ENCODE measurements at regions not wholly inside any gene's neighbourhood (a gene's known extent, or its start where the extent isn't known, plus 50 kb on each side); places are given as distances from the start of the nearest gene placed in this dataset.

- Histone ChIP-seq H3K79me2 (ENCODE audit: insufficient read depth, low read length) (no peaks in the 10 kb centered on the region), H3K9me2 (ENCODE audit: low read depth, low read length) (no peaks in the 10 kb centered on the region), H3K4me3 (ENCODE audit: low read depth, low read length, poor library complexity, severe bottlenecking) (no peak overlapping the region), H3K4me1 (ENCODE audit: insufficient read depth, low read length, severe bottlenecking) (no peaks in the 10 kb centered on the region), H3K36me3 (ENCODE audit: insufficient read depth, low read length) (no peaks in the 10 kb centered on the region), H4K20me1 (ENCODE audit: insufficient read depth, low read length) (no peaks in the 10 kb centered on the region), H3K9ac (ENCODE audit: low read length) (no peak overlapping the region), H3F3A (ENCODE audit: insufficient read depth, low read length) (no peaks in the 10 kb centered on the region), H3K27ac (ENCODE audit: low read depth, low read length, poor library complexity, severe bottlenecking) (no peak overlapping the region), H3K9me3 (ENCODE audit: low read length) (no peaks in the 10 kb centered on the region), H3K4me2 (ENCODE audit: low read length) (no peak overlapping the region), H3K27me3 (ENCODE audit: insufficient read depth, low read length) (no peaks in the 10 kb centered on the region), H2AFZ (ENCODE audit: low read length) (no peak overlapping the region)
- TF ChIP-seq EZH2 (IDR thresholded peaks at IDR 0.05; ENCODE audit: borderline replicate concordance, low read length) (no peak), CTCF (IDR thresholded peaks at IDR 0.05; ENCODE audit: low read length) (no peak)
Observed at GRCh38 chr10:47164126-47164799, 135.7 kb upstream of the GDF10 start.

- Histone ChIP-seq H3K27me3 (ENCODE audit: insufficient read depth, low read length) (no peaks in the 10 kb centered on the region), H3K9me2 (ENCODE audit: low read depth, low read length) (no peaks in the 10 kb centered on the region), H3K27ac (ENCODE audit: low read depth, low read length, poor library complexity, severe bottlenecking) (no peak overlapping the region), H2AFZ (ENCODE audit: low read length) (no peak overlapping the region), H3F3A (ENCODE audit: insufficient read depth, low read length) (no peaks in the 10 kb centered on the region), H4K20me1 (ENCODE audit: insufficient read depth, low read length) (no peaks in the 10 kb centered on the region), H3K4me2 (ENCODE audit: low read length) (no peak overlapping the region), H3K4me3 (ENCODE audit: low read depth, low read length, poor library complexity, severe bottlenecking) (no peak overlapping the region), H3K9ac (ENCODE audit: low read length) (no peak overlapping the region), H3K36me3 (ENCODE audit: insufficient read depth, low read length) (no peaks in the 10 kb centered on the region; the same call in 1 of the 2 replicates), H3K79me2 (ENCODE audit: insufficient read depth, low read length) (no peaks in the 10 kb centered on the region), H3K9me3 (ENCODE audit: low read length) (no peaks in the 10 kb centered on the region), H3K4me1 (ENCODE audit: insufficient read depth, low read length, severe bottlenecking) (no peaks in the 10 kb centered on the region)
- TF ChIP-seq CTCF (IDR thresholded peaks at IDR 0.05; ENCODE audit: low read length), result no peak
- no peak for TF ChIP-seq EZH2 (IDR thresholded peaks at IDR 0.05; ENCODE audit: borderline replicate concordance, low read length)
Observed at GRCh38 chr10:47164800-47165128, 135.2 kb upstream of the GDF10 start.

GRCh38 chr10:47165168-47165710 lies 134.8 kb upstream of the GDF10 start:
- H3K27ac ChIP-seq (ENCODE audit: low read depth, low read length, poor library complexity, severe bottlenecking), result no peak overlapping the region
- H3K4me1 ChIP-seq (ENCODE audit: insufficient read depth, low read length, severe bottlenecking), result no peaks in the 10 kb centered on the region
- no peak for TF ChIP-seq EZH2 (IDR thresholded peaks at IDR 0.05; ENCODE audit: borderline replicate concordance, low read length)
- TF ChIP-seq CTCF (IDR thresholded peaks at IDR 0.05; ENCODE audit: low read length), result no peak
- H3K9me3 ChIP-seq (ENCODE audit: low read length), result no peaks in the 10 kb centered on the region
- H3F3A ChIP-seq (ENCODE audit: insufficient read depth, low read length), result no peaks in the 10 kb centered on the region
- no peak overlapping the region for H3K9ac ChIP-seq (ENCODE audit: low read length)
- H3K36me3 ChIP-seq (ENCODE audit: insufficient read depth, low read length), result no peaks in the 10 kb centered on the region; the same call in 1 of the 2 replicates
- H2AFZ ChIP-seq (ENCODE audit: low read length), result no peak overlapping the region
- H3K4me3 ChIP-seq (ENCODE audit: low read depth, low read length, poor library complexity, severe bottlenecking), result no peak overlapping the region
- no peaks in the 10 kb centered on the region for H3K27me3 ChIP-seq (ENCODE audit: insufficient read depth, low read length)
- H4K20me1 ChIP-seq (ENCODE audit: insufficient read depth, low read length), result no peaks in the 10 kb centered on the region
- H3K79me2 ChIP-seq (ENCODE audit: insufficient read depth, low read length), result no peaks in the 10 kb centered on the region
- H3K9me2 ChIP-seq (ENCODE audit: low read depth, low read length), result no peaks in the 10 kb centered on the region
- H3K4me2 ChIP-seq (ENCODE audit: low read length), result no peak overlapping the region
